GM18909 (cell line): ENCODE measurements at regions not wholly inside any gene's neighbourhood (a gene's known extent, or its start where the extent isn't known, plus 50 kb on each side); places are given as distances from the start of the nearest gene placed in this dataset.
"Not testable (repeated sequence)": the region's sequence is repeated elsewhere in the genome, so short reads cannot be mapped to it uniquely, and the experiment has no call there.

Source experiments
- ATAC-seq: cut with Tn5 transposase; IDR thresholded peaks from one replicate; pipeline ENCODE4 v1.9.1; 2021; ENCODE audit warnings: mild to moderate bottlenecking; ENCODE audit not compliant: unreplicated experiment, poor library complexity

- no peak for ATAC-seq
These were observed 157.8 kb downstream of the SAMD5 start for GRCh38 chr6:147666255-147666654.

GRCh38 chr6:147667082-147667481 is 158.6 kb downstream of the SAMD5 start:
- ATAC-seq, result no peak

- no peak for ATAC-seq
These were observed 165.6 kb downstream of the SAMD5 start for GRCh38 chr6:147674099-147674498.

GRCh38 chr6:147674794-147675193 is 166.3 kb downstream of the SAMD5 start:
- ATAC-seq, result no peak

DNA sequence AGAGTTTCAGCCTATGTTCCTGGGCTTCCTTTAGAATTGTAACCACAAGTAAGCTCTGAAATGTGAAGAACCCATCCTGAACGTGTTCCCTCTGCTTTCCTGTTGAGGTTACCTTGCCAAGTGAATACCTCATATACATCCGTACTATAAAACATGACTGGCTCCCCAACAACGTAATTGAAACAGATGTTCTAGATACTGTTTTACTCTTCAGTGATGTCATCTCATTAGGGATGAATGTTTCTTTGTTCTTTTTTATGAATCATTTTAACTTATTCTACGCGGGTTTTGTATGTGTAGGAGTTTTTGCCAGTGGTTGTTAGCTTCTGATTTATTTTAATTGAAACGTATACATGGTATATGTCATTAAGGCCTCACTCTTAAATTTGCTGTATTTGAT is 166.8 kb downstream of the SAMD5 start:
- ATAC-seq, result no peak

DNA sequence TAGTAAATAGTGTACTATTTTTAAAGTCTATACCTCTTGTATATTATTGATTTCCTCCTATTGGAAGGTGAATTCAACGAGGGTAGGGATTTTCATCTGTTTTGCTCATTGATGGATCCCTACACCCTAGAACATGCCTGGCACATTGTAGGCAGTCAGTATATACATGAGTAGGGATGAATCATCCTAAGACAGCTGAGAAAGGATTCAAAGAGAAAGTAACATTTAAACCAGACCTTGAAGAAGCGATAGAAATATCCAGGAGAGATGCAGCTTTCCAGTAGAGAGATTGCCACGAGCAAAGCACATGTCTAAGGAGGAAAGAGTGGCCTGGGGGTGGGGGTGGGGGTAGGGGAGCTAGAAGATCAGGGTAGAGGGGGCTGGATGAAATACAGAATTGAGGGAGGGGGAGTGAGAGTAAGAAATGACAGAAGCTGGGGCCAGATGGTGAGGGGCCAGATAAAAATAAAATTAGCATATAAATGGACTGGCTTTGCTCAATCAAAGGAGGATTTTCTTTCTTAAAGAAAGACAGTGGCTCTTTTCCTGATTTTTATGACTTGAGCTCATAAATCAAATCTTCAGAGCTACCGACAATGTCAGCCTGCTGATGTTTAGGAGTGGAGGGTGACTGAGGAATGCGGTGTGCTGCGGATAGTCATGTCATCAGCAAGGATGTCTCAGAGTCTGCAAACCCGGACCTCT is 168.2 kb downstream of the SAMD5 start:
- no peak for ATAC-seq

GRCh38 chr6:147677647-147678046 is 169.2 kb downstream of the SAMD5 start:
- no peak for ATAC-seq

- ATAC-seq, result no peak
These were observed 169.8 kb downstream of the SAMD5 start for GRCh38 chr6:147678253-147678652.

- no peak for ATAC-seq
These were observed 176.4 kb downstream of the SAMD5 start for GRCh38 chr6:147684906-147685305.

DNA sequence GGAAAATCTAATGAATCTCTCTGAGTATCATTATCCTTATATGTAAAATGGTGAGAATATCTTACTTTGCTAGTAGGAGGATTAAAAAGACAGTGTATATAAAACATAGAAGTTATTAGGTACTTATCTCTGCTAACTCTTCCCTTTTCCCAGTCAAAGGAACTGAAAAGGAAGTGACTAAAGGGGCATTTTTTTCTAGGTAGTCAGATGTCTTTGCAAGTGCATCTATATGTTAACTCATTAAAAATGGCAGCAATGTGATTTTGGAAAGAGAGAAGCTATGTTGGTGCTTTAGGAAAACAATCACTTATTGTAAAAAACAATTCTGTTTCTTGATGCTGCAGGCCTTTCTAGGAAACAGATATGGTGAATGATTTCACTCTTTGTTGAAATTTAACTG is 180.9 kb downstream of the SAMD5 start:
- ATAC-seq, result no peak

DNA sequence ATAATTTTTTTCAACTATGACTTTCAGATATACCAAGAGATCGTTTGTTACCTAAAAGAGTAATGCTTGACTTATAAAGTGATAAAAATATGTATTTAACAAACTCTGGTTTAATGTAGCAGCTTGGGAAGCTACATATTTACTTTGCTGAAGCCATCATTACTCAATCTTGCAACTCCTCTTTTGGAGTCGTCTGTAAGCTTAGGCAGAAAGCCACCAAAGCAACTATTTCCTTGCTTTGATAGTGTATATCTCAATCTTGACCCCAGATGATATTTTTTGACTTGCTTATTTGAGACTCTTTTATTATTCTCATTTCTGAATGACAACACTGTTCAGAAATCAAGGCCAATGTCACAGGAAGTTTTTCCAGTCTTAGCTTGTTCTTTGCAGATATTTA is 183.0 kb downstream of the SAMD5 start:
- ATAC-seq, result no peak

GRCh38 chr6:147693181-147693580 is 184.7 kb downstream of the SAMD5 start:
- no peak for ATAC-seq

DNA sequence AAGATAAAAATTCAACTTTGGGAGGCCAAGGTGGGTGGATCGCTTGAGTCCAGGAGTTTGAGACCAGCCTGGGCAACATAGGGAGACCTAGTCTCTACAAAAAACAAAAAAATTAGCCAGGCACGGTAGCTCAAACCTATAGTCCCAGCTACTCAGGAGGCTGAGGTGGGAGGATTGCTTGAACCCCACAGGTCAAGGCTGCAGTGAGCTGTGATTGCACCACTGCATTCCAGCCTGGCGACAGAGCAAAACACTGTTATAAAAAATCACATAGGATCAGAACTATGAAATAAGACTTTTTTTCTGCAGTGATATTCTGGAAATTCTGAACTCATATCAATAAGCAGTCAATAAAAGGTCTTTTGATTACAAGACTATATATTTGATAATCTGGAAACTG is 186.1 kb downstream of the SAMD5 start:
- ATAC-seq, result not testable (repeated sequence)

- no peak for ATAC-seq
These were observed 187.3 kb downstream of the SAMD5 start for GRCh38 chr6:147695819-147696218.

DNA sequence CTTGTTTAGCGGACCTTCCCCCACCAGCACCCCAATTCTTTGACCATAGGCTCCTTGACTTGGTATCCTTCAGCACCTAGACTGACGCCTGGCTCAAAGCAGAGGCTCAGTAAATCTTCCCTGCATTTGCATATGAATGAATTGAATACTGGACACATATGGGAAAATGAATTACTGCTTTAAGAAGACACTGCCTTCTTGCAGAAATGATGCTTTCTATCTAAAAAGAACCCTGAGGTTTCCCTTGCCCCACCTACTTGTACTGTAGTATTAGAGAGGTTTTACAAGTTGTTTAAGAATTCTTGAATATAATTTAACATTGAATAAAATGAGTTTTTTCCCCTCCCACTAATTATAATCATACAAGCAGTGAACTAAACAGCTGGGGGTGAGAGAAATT is 190.7 kb downstream of the SAMD5 start:
- no peak for ATAC-seq

GRCh38 chr6:147699637-147700036 is 191.1 kb downstream of the SAMD5 start:
- no peak for ATAC-seq

GRCh38 chr6:147700436-147701209 is 192.1 kb downstream of the SAMD5 start:
- no peak for ATAC-seq

DNA sequence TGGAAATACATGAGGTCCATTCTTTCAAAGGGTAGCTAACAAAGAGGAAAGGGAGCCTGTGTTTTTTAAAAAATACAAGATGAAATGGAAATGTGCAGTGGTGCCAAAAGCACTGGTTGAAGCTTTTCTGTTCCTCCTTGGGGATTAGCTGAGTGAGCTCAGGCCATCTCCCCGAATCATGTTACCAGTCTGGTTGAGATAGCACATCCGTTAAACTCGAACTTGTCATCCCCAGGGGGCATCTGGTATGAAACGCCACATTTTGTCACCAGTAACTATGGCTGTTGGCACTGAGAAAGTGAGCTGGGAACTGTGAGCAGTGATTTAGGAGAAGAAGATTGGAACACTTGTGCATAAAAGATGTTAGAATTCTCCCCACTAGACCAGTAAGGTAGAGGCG is 196.2 kb downstream of the SAMD5 start:
- ATAC-seq, result no peak

DNA sequence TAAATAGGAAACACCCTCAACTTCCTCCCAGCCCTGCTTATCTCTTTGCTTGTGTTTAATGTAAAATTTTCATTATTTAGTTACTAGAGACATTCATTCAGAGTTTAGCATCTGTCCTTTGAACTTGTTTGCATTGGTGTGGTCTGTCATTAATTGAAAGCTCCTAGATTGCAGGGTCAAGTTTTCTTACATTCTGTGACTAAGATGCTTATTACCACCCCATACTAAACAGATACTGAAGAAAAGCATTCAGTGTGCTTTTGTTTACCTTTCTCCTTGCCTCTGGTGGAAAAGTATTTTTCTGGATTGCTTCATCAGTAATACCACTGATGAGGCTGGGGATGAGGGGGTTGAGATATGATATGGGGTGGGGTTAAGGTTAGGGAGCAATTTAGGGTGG is 199.0 kb downstream of the SAMD5 start:
- ATAC-seq, result no peak

DNA sequence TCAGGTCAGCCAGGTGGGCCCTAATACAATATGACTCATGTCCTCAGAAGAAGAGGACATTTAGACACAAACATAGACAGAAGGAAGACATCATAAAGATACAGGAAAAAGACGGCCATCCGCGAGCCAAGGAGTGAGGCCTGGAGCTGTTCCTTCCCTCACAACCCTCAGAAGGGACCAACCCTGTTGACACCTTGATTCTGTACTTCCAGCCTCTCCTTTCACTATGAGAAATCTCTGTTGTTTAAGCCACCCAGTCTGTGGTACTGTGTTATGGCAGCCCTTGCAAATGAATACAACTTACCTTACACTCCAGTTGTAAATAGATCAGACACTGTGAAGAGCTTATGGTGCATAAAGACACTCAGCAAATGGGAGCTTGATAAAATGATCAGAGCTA is 199.7 kb downstream of the SAMD5 start:
- ATAC-seq, result no peak

DNA sequence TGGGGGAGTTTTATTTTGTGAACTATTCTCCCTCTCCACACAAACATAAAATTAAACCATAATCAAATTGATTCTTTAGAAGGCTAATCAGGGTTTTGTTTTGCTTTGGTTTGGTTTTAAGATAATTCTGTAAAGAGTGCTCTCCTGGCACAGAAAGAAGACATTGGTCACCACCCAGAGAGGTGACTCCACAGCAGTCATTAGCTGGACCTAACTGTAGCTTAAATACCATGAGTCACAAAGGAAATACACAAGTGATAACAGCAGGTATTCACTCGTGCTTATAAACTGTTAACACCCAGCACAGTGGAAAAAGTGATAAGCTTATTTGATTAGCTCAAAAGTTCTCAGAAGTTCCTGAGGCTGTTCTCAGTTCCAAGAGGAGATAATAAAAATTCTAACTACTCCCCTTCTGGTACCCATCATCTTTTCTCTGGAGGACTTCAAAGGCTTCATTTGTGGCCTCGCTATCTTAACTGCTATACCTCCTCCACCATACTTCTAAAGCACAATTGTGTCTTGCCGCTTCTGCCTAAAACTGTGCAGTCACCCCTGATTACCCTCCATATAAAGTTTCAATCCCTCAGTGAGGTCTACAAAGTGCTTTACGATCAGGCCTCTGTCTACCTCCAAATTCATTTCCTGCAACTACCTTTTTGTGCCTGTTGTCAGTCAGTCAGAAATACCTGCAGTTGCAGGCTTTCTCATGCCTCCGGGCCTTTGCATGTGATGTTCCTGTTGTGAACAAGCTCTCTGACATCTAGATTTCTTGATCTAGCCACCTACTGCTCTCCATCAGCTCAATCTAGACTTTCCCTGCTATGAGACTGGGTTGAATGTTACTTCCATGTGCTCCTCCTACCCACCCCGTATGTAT is 201.1 kb downstream of the SAMD5 start:
- no peak for ATAC-seq
